Nucleus accumbens (tissue), 56 donors: ENCODE measurements at regions not wholly inside any gene's neighbourhood (a gene's known extent, or its start where the extent isn't known, plus 50 kb on each side); places are given as distances from the start of the nearest gene placed in this dataset.

Experiments used
- DNase-seq, 56 donors: peaks; one replicate each; lab custom pipeline; 2025; lab: John Stamatoyannopoulos, UW

DNA sequence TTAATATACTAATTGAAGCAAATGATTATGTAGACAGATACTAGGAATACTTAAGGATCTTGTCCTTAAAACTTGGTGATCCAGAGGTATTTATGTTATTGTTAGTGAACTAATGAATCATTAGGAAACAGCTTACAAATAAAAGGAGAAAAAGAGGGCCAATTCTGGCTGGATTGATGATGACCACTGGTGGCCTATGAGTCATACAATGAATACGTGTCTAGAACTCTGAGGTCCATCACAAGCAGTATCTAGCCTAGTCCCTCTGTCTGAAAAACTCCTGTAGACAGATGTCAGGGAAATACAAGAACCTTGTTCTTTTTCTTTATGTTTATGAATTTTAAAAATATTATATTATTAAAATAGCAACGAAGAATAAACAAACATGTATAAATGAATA is 51.7 kb upstream of the RTL1 start:
- DNase-seq, result no peak

- DNase-seq, result no peak
Observed at GRCh38 chr14:100962494-100962893, 59.0 kb upstream of the RTL1 start.

- no peak for DNase-seq
Observed at GRCh38 chr14:100965296-100965695, 61.8 kb upstream of the RTL1 start.

DNA sequence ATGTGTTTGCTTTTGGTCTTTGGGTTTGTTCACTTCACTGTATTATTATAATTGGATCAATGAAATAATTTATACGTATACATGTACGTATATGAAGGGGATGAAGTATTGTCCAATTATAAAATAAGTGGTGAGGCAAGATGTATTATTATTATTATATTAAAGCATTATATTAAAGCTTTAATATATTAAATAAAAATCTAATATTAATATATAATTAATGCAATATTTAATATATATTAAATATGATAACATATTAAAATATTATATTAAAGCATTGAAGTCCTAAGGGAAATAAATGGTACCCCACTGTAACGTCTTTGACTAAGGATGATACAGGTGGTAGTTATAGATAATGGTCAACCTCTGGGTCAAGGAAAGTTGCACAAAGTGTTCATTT is 63.7 kb upstream of the RTL1 start:
- DNase-seq, result no peak

DNA sequence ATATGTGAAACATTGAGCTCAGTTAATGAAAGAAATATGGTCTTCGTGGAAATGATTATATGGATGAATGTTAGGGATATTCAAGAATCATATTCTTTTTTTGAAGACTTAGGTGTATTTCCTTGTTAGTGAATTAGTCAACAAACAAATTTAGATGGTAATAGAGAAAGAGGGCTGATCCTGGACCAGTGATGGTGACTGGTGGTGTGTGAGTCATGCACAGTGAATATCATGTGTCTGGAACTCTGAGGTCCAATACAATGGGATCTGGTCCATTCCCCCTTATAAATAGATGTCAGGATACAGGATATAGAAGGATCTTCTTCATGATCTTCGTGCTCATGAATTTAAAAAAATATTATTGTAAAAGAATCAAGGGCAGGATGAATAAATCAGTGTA is 64.4 kb upstream of the RTL1 start:
- DNase-seq, result no peak

GRCh38 chr14:100972118-100972897 is 68.8 kb upstream of the RTL1 start:
- DNase-seq, result no peak

DNA sequence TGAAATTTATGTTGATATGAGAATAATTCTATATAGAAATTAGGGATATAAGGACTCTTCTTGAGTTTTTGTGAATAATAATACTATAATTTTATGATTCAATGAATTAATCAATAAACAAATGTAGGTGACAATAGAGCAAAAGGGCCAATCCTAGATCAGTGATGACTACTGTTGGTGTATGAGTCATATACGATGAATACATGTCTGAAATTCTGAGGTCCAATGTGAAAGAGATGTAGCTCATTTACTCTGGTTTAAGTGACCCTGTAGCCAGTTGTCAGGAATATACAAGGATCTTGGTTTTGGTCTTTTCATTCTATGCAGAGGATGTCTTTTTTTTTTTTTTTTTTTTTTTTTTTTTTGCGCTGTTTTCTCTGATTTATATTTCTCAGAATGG is 72.1 kb upstream of the RTL1 start:
- DNase-seq, result no peak

- DNase-seq, result no peak
Observed at GRCh38 chr14:100979079-100979478, 75.6 kb upstream of the RTL1 start.

DNA sequence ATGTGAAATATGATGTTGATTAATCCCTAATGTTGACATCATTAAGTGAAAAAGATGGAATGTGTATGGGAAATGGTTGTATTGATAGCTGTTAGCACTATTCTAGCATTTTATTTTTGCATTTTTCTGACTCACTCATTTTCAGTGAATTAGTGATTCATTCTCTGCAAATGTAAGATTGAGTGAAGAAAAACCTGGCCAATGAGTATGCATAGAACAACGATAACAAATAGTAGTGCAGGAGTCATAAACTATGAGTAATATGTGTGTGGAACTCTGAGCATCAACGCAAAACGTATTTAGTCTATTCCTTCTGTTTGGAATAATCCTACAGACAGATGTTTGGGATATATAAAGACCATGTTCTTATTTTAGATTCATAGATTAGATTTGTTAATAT is 76.3 kb upstream of the RTL1 start:
- no peak for DNase-seq

DNA sequence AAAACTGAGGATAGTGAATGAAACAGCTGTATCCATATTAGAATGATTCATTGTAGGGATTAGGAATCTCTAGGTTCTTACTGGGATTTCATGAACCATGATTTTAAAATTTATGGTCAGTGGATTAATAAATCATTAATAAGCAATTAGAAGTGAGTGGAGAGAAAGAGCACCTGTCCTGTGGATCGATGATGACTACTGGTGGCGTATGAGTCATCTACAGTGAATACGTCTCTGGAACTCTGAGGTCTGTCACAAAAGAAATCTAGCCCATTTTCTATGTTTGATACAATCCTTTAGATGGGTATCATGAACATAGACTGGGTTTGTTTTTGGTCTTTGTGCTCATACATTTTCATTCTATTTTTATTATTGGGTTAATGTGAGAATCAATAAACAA is 77.3 kb upstream of the RTL1 start:
- no peak for DNase-seq

GRCh38 chr14:100981809-100982208 is 78.3 kb upstream of the RTL1 start:
- DNase-seq, result no peak

DNA sequence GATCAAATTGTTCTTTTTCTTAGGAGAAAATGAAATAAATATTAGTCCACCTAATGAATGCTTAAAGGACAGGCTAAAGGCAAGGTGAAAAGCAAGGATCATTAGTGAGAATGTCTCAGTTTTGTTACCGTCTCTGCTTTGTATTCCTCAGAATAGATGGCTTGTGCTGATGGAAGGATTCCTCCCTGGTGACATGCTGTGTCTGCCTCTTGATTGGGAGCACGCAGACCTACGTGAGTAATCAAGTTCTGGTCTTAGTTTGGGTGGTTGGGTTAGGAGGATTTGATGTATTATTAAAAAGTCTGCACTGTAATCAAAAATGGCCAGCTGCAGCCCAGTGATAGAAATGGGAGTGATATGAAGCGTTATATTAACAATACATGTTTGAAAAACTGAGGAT is 78.8 kb upstream of the RTL1 start:
- no peak for DNase-seq

- no peak for DNase-seq
Observed at GRCh38 chr14:100982762-100983161, 79.2 kb upstream of the RTL1 start.

DNA sequence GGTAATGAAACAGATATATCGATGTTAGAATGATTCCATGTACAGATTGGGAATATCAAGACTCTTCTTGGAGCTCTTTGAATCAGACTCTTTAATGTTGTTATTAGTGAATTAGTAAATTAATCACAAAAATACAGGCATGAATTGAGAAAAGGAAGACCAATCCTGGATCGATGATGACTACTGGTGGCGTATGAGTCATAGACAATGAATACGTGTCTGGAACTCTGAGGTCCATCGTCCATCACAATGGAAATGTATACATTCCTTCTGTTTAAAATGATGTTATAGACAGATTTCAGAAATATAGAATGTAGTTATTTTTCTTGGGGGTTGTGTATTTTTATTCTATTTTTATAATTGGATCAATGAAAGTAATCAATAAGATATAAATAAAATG is 80.2 kb upstream of the RTL1 start:
- DNase-seq, result no peak

- DNase-seq, result no peak
Observed at GRCh38 chr14:100988011-100988410, 84.5 kb upstream of the RTL1 start.

DNA sequence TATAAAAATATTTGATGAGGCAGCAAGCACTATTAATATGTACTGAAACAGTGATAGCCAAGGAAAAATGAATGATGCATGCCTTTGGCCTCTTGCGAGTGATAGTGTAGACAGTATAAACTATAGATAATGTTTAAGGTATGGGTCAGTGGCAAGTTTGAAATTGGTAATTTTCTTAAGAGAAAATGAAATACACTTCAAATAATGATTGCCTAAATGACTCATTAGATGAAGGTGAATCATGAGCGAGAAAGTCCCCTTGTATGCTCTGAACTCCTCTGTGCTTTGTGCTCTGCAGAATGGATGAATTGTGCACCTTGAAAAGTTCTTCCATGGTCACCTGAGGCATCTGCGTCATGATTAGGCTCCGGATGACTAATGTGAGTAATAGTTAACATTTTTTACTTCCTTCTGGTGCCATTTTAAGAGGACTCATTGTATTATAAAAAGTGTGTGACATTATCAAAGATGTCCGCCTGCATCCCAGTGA is 84.9 kb upstream of the RTL1 start:
- peak in 3 of 56 donors; percentile 10 to 54 (median 20) for DNase-seq

GRCh38 chr14:100988956-100989355 is 85.4 kb upstream of the RTL1 start:
- no peak for DNase-seq

DNA sequence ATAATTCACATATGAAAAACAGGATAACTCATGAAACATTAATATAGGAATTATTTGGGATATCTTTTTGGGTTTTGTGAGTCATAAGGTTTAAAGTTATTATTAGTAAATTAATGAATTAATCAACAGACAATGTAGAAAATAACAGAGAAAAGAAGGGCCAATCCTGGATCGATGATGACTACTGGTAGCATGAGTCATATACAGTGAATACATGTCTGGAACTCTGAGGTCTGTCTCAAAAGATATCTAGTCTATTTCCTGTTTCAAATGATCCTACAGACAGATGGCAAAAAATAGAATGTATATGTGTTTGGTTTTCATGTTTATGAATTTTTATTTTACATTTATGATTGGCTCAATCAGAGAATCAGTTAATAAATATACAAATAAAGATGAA is 86.4 kb upstream of the RTL1 start:
- no peak for DNase-seq

GRCh38 chr14:100994082-100994481 is 90.6 kb upstream of the RTL1 start:
- DNase-seq, result no peak

DNA sequence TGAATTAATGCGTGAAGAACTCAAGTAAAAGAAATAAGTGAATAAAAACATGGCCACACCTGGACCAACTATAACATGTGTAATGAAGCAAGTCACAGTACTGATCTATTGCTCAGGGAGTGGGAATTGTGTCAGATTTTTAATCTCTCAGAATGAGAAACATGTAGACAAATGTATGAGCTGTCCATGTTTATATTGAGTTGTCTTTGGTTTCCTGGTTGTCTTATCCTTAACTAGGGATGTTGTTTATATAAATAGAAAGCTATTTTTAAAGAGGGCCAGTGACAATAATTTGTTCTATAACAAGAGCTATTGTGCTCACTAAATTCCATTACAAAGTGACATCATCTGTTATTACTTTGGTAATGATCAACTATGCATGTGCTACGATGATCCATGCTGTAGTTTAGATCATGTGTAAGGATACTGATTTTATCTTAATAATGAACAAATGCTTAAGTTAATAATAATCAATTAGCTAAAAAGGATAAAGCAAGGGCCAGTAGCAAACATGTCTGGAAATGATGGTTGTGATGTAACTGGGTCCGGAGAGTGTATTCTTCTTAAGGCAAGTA is 91.3 kb upstream of the RTL1 start:
- no peak for DNase-seq

DNA sequence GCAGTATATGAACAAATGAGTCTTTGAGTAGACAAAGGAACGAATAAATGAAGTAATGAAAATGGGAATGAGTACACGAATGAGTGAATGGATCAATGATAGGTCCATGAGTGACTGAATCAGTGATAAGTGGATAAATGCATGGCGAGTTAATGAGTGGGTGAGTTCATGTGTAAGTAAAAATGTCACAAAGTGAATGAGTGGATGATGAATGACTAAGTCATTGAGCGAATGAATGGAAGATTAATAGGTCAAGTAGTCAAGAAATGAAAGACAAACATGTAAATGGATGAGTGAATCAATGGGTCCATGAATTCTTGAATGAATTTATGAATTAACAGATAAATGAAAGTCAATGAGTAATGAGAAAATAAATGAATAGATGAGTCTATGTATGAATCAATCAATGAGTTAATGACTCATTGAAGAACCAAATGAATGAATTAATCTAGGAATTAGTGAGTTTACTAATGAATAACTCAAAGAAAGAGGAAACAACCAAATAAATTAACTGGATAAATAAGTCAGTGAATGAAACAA is 97.3 kb upstream of the RTL1 start:
- no peak for DNase-seq
